CD4-positive, alpha-beta T cell (primary cell): ENCODE measurements at regions not wholly inside any gene's neighbourhood (a gene's known extent, or its start where the extent isn't known, plus 50 kb on each side); places are given as distances from the start of the nearest gene placed in this dataset.
"Not testable (repeated sequence)": the region's sequence is repeated elsewhere in the genome, so short reads cannot be mapped to it uniquely, and the experiment has no call there.

Experiments
- ATAC-seq: fragments of 200-7000 bp; cut with Tn5 transposase; one replicate; pipeline ENCODE4 v1.10.0; 2022; ENCODE audit warnings: mild to moderate bottlenecking; ENCODE audit not compliant: poor library complexity
- CTCF ChIA-PET: fragments of 350-600 bp; sonication (Branson Sonifier 250); formaldehyde crosslinking; loops from one replicate; lab custom pipeline; 2021; ENCODE audit warnings: antibody characterized with exemption, inconsistent platforms; lab: Charles Lee
- POLR2A ChIA-PET: fragments of 350-600 bp; sonication (Branson Sonifier 250); formaldehyde crosslinking; loops from one replicate; lab custom pipeline; 2021; ENCODE audit warnings: antibody characterized with exemption, inconsistent platforms; lab: Charles Lee
- DNase-seq, 14 experiments: peaks; one replicate each; pipeline ENCODE4 v3.0.0-alpha.2; 2013 to 2020; ENCODE audit warnings: mixed read lengths in 2 of 14
- H3K27ac ChIP-seq, 2 donors: one replicate each; pipeline versions ENCODE4 v1.5.1 to v1.7.0; 2013; ENCODE audit warnings: low read length in 2 of 2, low read depth in 1 of 2, mild to moderate bottlenecking in 1 of 2
- H3K27me3 ChIP-seq, 2 experiments: 1 replicate in 1 of 2; 2 replicates in 1 of 2; pipeline versions ENCODE4 v1.6.1 to v1.7.0; 2013; ENCODE audit warnings: low read length in 2 of 2, control low read depth in 1 of 2, mild to moderate bottlenecking in 1 of 2, moderate library complexity in 1 of 2; ENCODE audit not compliant: insufficient read depth in 2 of 2, control insufficient read depth in 1 of 2
- H3K36me3 ChIP-seq: one replicate; pipeline ENCODE4 v1.6.1; 2013; ENCODE audit warnings: low read length, control low read depth; ENCODE audit not compliant: insufficient read depth
- H3K4me1 ChIP-seq: one replicate; pipeline ENCODE4 v1.6.1; 2013; ENCODE audit warnings: low read length, control low read depth; ENCODE audit not compliant: insufficient read depth
- H3K4me3 ChIP-seq: one replicate; pipeline ENCODE4 v1.5.1; 2013; ENCODE audit warnings: mild to moderate bottlenecking, low read length, moderate library complexity
- H3K9me3 ChIP-seq, 2 experiments: 1 replicate in 1 of 2; 2 replicates in 1 of 2; pipeline versions ENCODE4 v1.6.1 to v1.7.0; 2013; ENCODE audit warnings: low read length in 2 of 2, mild to moderate bottlenecking in 2 of 2, control low read depth in 1 of 2, moderate library complexity in 1 of 2; ENCODE audit not compliant: control insufficient read depth in 1 of 2, insufficient read depth in 1 of 2
- H3K27ac Mint-ChIP-seq: one replicate; pipeline ENCODE4 v1.8.0; 2020; ENCODE audit warnings: mixed read lengths
- H3K27me3 Mint-ChIP-seq: one replicate; pipeline ENCODE4 v1.8.0; 2021; ENCODE audit warnings: mixed read lengths
- H3K36me3 Mint-ChIP-seq: one replicate; pipeline ENCODE4 v1.8.0; 2021; ENCODE audit warnings: low read depth, mixed read lengths
- H3K4me1 Mint-ChIP-seq: one replicate; pipeline ENCODE4 v1.8.0; 2021; ENCODE audit warnings: low read depth, mixed read lengths
- H3K4me3 Mint-ChIP-seq: one replicate; pipeline ENCODE4 v1.8.0; 2020; ENCODE audit warnings: mild to moderate bottlenecking, mixed read lengths
- H3K9me3 Mint-ChIP-seq: one replicate; pipeline ENCODE4 v1.8.0; 2020; ENCODE audit warnings: mixed read lengths
- CTCF ChIP-seq: fragments of 200-600 bp; IDR thresholded peaks from one replicate; pipeline ENCODE4 v1.8.0; 2022; ENCODE audit warnings: antibody characterized with exemption, mild to moderate bottlenecking
- intact Hi-C, 2 experiments: fragments of 100-400 bp; cut with DNase I in 1 of 2; cut with micrococcal nuclease in 1 of 2; formaldehyde crosslinking; loops; one replicate each; pipeline versions ENCODE4 v1.15.1 to v1.9.0; 2023 to 2025; cut with DNase I, micrococcal nuclease

DNA sequence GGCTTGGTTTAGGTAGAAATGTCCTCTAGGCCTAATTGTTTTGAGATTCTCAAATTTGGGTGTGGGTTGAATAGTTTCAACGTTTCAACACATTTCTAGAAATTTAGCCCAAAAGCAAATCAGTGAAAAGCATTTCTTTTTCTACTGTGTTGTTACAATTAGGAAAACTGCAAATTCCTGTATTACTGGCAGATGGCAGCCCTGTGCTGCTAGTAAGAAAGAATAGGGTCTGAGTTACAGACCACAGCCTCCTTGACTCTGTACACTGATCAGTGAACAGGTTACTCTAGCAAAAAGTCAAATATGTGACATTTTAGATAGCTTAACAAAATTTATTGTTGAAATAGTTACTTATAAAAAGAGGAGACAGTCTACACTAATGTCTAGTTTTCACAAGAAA lies 703.0 kb downstream of the JRKL start:
- no peaks in the 10 kb centered on the region for H3K27me3 ChIP-seq
- DNase-seq (no peak), ATAC-seq (no peak)
- Mint-ChIP-seq H3K27ac (no peak overlapping the region), H3K9me3 (peaks cover 10% of the 10 kb centered on the region), H3K4me1 (no peaks in the 10 kb centered on the region), H3K4me3 (no peak overlapping the region), H3K27me3 (no peaks in the 10 kb centered on the region), H3K36me3 (no peaks in the 10 kb centered on the region)
- intact Hi-C loops: no loop called here
- peaks cover 0 to 6% of the 10 kb centered on the region in 2 experiments for H3K9me3 ChIP-seq
- no peaks in the 10 kb centered on the region for H3K36me3 ChIP-seq
- ChIA-PET CTCF (no interaction called here), POLR2A (no interaction called here)
- H3K4me1 ChIP-seq: no peaks in the 10 kb centered on the region
- no peak for TF ChIP-seq CTCF
- no peak overlapping the region for H3K27ac ChIP-seq
- H3K4me3 ChIP-seq: no peak overlapping the region

DNA sequence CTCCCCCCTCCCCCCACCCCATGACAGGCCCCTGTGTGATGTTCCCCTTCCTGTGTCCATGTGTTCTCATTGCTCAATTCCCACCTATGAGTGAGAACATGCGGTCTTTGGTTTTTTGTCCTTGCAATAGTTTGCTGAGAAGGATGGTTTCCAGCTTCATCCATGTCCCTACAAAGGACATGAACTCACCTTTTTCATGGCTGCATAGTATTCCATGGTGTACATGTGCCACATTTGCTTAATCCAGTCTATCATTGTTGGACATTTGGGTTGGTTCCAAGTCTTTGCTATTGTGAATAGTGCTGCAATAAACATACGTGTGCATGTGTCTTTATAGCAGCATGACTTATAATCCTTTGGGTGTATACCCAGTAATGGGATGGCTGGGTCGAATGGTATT lies 712.4 kb downstream of the JRKL start:
- H3K4me1 Mint-ChIP-seq, H3K27ac ChIP-seq, H3K36me3 ChIP-seq, H3K4me3 Mint-ChIP-seq, H3K27ac Mint-ChIP-seq, DNase-seq, H3K27me3 ChIP-seq, H3K9me3 Mint-ChIP-seq, ATAC-seq, H3K27me3 Mint-ChIP-seq, H3K36me3 Mint-ChIP-seq, H3K4me1 ChIP-seq, H3K4me3 ChIP-seq, POLR2A ChIA-PET, intact Hi-C loops, CTCF ChIA-PET: not testable (repeated sequence)
- peaks cover 0 to 11% of the 10 kb centered on the region in 2 experiments for H3K9me3 ChIP-seq

DNA sequence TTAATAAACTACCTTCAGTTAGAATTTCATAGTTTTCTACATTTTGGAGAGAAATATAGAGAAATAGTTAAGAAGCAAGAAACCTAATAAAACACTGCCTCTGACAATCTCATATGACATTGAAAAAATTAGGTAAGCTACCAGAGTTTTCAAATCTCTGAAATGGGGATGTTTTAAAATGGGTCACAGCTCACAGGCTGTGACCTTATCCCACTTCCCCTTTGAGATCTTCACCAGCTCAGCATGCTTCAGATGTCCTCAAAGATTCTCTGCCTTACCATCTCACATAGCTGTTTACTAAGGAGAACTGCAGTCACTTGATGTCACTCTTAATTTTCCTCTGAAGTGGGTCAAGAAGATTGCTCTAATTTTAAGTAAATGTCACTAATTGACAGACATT lies 717.8 kb downstream of the JRKL start:
- TF ChIP-seq CTCF: no peak
- H3K27ac Mint-ChIP-seq: no peak overlapping the region
- no peaks in the 10 kb centered on the region for H3K27me3 Mint-ChIP-seq
- ChIA-PET CTCF (no interaction called here), POLR2A (no interaction called here)
- Histone ChIP-seq H3K4me3 (no peak overlapping the region), H3K27me3 (no peaks in the 10 kb centered on the region), H3K27ac (no peak overlapping the region), H3K4me1 (no peaks in the 10 kb centered on the region), H3K9me3 (peaks cover 0 to 4% of the 10 kb centered on the region in 2 experiments), H3K36me3 (no peaks in the 10 kb centered on the region)
- ATAC-seq (no peak), DNase-seq (no peak)
- intact Hi-C loops: no loop called here
- peaks cover 10% of the 10 kb centered on the region for H3K9me3 Mint-ChIP-seq
- H3K4me3 Mint-ChIP-seq: no peak overlapping the region
- H3K36me3 Mint-ChIP-seq: no peaks in the 10 kb centered on the region
- H3K4me1 Mint-ChIP-seq: no peaks in the 10 kb centered on the region

DNA sequence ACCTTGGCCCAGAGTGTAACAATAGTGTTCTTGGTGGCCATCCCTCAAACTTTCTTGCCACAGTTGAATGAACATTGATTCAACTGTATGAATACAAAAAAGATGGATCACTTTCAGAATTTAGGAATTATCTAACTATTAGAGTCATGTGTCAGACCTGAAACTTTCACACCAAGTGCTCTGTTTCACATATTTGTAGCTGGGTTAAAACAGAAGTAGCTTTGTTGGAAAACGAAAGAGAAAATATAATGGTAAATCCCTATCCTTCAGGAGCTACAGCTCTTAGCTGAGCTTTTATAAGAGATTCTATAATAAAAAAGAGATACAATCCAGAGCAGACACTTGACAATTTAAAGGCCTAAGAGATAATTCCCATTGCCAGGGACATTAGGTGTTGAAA lies 719.3 kb downstream of the JRKL start:
- Mint-ChIP-seq H3K36me3 (no peaks in the 10 kb centered on the region), H3K27me3 (no peaks in the 10 kb centered on the region), H3K9me3 (peaks cover 6% of the 10 kb centered on the region), H3K27ac (no peak overlapping the region), H3K4me1 (no peaks in the 10 kb centered on the region), H3K4me3 (no peak overlapping the region)
- Histone ChIP-seq H3K36me3 (no peaks in the 10 kb centered on the region), H3K27me3 (no peaks in the 10 kb centered on the region), H3K4me1 (no peaks in the 10 kb centered on the region), H3K4me3 (no peak overlapping the region), H3K27ac (no peak overlapping the region), H3K9me3 (peaks cover 0 to 4% of the 10 kb centered on the region in 2 experiments)
- no peak for ATAC-seq
- intact Hi-C loops: no loop called here
- ChIA-PET CTCF (no interaction called here), POLR2A (interaction anchor here (0.7 kb wide), 1 partner anchor 26 kb away, joined by 3 read pairs; no protein-coding TSS in a partner anchor)
- TF ChIP-seq CTCF: no peak
- DNase-seq: no peak
